Colonic mucosa (tissue), 4 donors: ENCODE measurements at regions not wholly inside any gene's neighbourhood (a gene's known extent, or its start where the extent isn't known, plus 50 kb on each side); places are given as distances from the start of the nearest gene placed in this dataset.
A peak's percentile ranks its signal among the peaks of the same experiment; 100 is the strongest.

Source experiments
- DNase-seq: peaks from one replicate; pipeline ENCODE4 v3.0.0-alpha.2; 2020
- H3K27ac ChIP-seq: fragments of 200-600 bp; one replicate; pipeline ENCODE4 v1.8.0; 2021
- H3K27me3 ChIP-seq: fragments of 200-600 bp; one replicate; pipeline ENCODE4 v1.8.0; 2021
- H3K36me3 ChIP-seq: fragments of 200-600 bp; one replicate; pipeline ENCODE4 v1.8.0; 2021
- H3K4me1 ChIP-seq: fragments of 200-600 bp; one replicate; pipeline ENCODE4 v1.8.0; 2021; ENCODE audit warnings: mild to moderate bottlenecking
- H3K4me3 ChIP-seq: fragments of 200-600 bp; one replicate; pipeline ENCODE4 v1.8.0; 2021
- H3K9ac ChIP-seq, 2 donors: one replicate each; pipeline ENCODE4 v1.7.0; 2013; ENCODE audit warnings: control low read depth in 2 of 2, low read depth in 2 of 2, low read length in 2 of 2
- H3K9me3 ChIP-seq: fragments of 200-600 bp; one replicate; pipeline ENCODE4 v1.8.0; 2021
- intact Hi-C: fragments of 100-400 bp; cut with DNase I; formaldehyde crosslinking; loops from one replicate; pipeline ENCODE4 v1.14.1; 2022
- TF ChIP-seq, protein P1 (sequence below): fragments of 200-600 bp; IDR thresholded peaks from one replicate; pipeline ENCODE4 v1.8.0; 2022; ENCODE audit warnings: antibody characterized with exemption, mild to moderate bottlenecking
- donor health status: healthy.
- donor health status: DM: no; HTN: no; CAD: no.
- donor health status: DM: no; HTN: no; CAD: no.

GRCh38 chr4:148850257-148850995 is 408.2 kb upstream of the NR3C2 start:
- intact Hi-C loops: no loop called here
- Histone ChIP-seq H3K9me3 (no peaks in the 10 kb centered on the region), H3K9ac (peak overlapping the region in 1 of 2 donors; percentile 79), H3K27me3 (no peaks in the 10 kb centered on the region), H3K4me3 (no peak overlapping the region), H3K27ac (peak overlapping the region; percentile 82), H3K4me1 (peaks cover 4% of the 10 kb centered on the region), H3K36me3 (no peaks in the 10 kb centered on the region)
- peak; percentile 55 for DNase-seq
- TF ChIP-seq, protein P1, sequence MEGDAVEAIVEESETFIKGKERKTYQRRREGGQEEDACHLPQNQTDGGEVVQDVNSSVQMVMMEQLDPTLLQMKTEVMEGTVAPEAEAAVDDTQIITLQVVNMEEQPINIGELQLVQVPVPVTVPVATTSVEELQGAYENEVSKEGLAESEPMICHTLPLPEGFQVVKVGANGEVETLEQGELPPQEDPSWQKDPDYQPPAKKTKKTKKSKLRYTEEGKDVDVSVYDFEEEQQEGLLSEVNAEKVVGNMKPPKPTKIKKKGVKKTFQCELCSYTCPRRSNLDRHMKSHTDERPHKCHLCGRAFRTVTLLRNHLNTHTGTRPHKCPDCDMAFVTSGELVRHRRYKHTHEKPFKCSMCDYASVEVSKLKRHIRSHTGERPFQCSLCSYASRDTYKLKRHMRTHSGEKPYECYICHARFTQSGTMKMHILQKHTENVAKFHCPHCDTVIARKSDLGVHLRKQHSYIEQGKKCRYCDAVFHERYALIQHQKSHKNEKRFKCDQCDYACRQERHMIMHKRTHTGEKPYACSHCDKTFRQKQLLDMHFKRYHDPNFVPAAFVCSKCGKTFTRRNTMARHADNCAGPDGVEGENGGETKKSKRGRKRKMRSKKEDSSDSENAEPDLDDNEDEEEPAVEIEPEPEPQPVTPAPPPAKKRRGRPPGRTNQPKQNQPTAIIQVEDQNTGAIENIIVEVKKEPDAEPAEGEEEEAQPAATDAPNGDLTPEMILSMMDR: no peak

GRCh38 chr4:148849581-148849980 is 407.4 kb upstream of the NR3C2 start:
- peaks cover 4% of the 10 kb centered on the region for H3K4me1 ChIP-seq
- no peaks in the 10 kb centered on the region for H3K9me3 ChIP-seq
- no peaks in the 10 kb centered on the region for H3K27me3 ChIP-seq
- intact Hi-C loops: no loop called here
- no peak for DNase-seq
- H3K4me3 ChIP-seq: no peak overlapping the region
- peak overlapping the region; percentile 37 to 79 for H3K9ac ChIP-seq
- peak overlapping the region; percentile 82 for H3K27ac ChIP-seq
- no peaks in the 10 kb centered on the region for H3K36me3 ChIP-seq
- TF ChIP-seq, protein P1: no peak

- Histone ChIP-seq H3K27ac (peak overlapping the region; percentile 65), H3K27me3 (no peaks in the 10 kb centered on the region), H3K36me3 (no peaks in the 10 kb centered on the region), H3K4me3 (no peak overlapping the region), H3K4me1 (peaks cover 4% of the 10 kb centered on the region), H3K9me3 (no peaks in the 10 kb centered on the region), H3K9ac (peak overlapping the region in 1 of 2 donors; percentile 49)
- intact Hi-C loops: no loop called here
- DNase-seq: peak; percentile 34
- TF ChIP-seq, protein P1: no peak
Observed at GRCh38 chr4:148847544-148848255, 405.5 kb upstream of the NR3C2 start.

- Histone ChIP-seq H3K27me3 (no peaks in the 10 kb centered on the region), H3K27ac (no peak overlapping the region), H3K36me3 (no peaks in the 10 kb centered on the region), H3K4me3 (no peak overlapping the region), H3K4me1 (peaks cover 4% of the 10 kb centered on the region), H3K9me3 (no peaks in the 10 kb centered on the region), H3K9ac (no peak overlapping the region)
- TF ChIP-seq, protein P1: no peak
- intact Hi-C loops: no loop called here
- DNase-seq: no peak
Observed at GRCh38 chr4:148845609-148846008, 403.4 kb upstream of the NR3C2 start.

GRCh38 chr4:148843625-148844024 is 401.4 kb upstream of the NR3C2 start:
- no peak for DNase-seq
- TF ChIP-seq, protein P1: no peak
- Histone ChIP-seq H3K36me3 (no peaks in the 10 kb centered on the region), H3K4me1 (no peaks in the 10 kb centered on the region), H3K27me3 (no peaks in the 10 kb centered on the region), H3K4me3 (no peak overlapping the region), H3K9ac (no peak overlapping the region), H3K9me3 (no peaks in the 10 kb centered on the region), H3K27ac (no peak overlapping the region)
- intact Hi-C loops: no loop called here
